HCT116 (cell line): ENCODE measurements at regions not wholly inside any gene's neighbourhood (a gene's known extent, or its start where the extent isn't known, plus 50 kb on each side); places are given as distances from the start of the nearest gene placed in this dataset.

Experiments used
- ATAC-seq: fragments of 200-7000 bp; cut with Tn5 transposase; 2 replicates; pipeline ENCODE4 v1.9.1; 2020; ENCODE audit warnings: mild to moderate bottlenecking, moderate library complexity
- BruUV-seq: library from RNA; stranded (reverse); fragments of 400-500 nt; replicated peaks from 2 replicates; lab custom pipeline; 2021; lab: Mats Ljungman, UMichigan
- CTCF ChIA-PET: fragments of 300-600 bp; sonication (Branson Sonifier 250); formaldehyde crosslinking; loops from one replicate; lab custom pipeline; 2021; ENCODE audit warnings: antibody characterized with exemption; lab: Charles Lee
- POLR2A ChIA-PET: fragments of 300-600, 350-600 bp; sonication (Branson Sonifier 250); formaldehyde crosslinking; loops from one replicate; lab custom pipeline; 2021; ENCODE audit warnings: antibody characterized with exemption; lab: Charles Lee
- RAD21 ChIA-PET, 2 experiments: fragments of 300-600 bp; sonication (Branson Sonifier 250); formaldehyde crosslinking; loops; one replicate each; lab custom pipeline; 2023; ENCODE audit warnings: low total read pairs in 2 of 2; ENCODE audit not compliant: uncharacterized antibody in 2 of 2, unreplicated experiment in 2 of 2, low non-redundant PET in 1 of 2; lab: Charles Lee
- DNase-seq: peaks from one replicate; pipeline ENCODE4 v3.0.0-alpha.2; 2010; ENCODE audit warnings: low read depth, low spot score
- H2AFZ ChIP-seq: fragments of 200-600 bp; shearing (Covaris generic), sonication (generic); 2 replicates; pipeline ENCODE4 v1.6.1; 2017; ENCODE audit warnings: low read depth, mixed run types, mixed read lengths, antibody characterized with exemption, low read length; ENCODE audit not compliant: poor library complexity, severe bottlenecking
- H3K27ac ChIP-seq: 2 replicates; pipeline ENCODE4 v1.5.1; 2012; ENCODE audit warnings: low read depth, low read length
- H3K27me3 ChIP-seq: fragments of 200-600 bp; sonication (generic); 2 replicates; pipeline ENCODE4 v1.6.1; 2016; ENCODE audit warnings: mixed run types, low read length, mixed read lengths; ENCODE audit not compliant: insufficient read depth
- H3K36me3 ChIP-seq, 2 experiments: fragments of 200-500 bp in 1 of 2; fragments of 200-600 bp in 1 of 2; sonication (Bioruptor generic) in 1 of 2; sonication (generic) in 1 of 2; 2 replicates each; pipeline versions ENCODE4 v1.5.1 to v1.6.1; 2014 to 2016; ENCODE audit warnings: low read length in 2 of 2, inconsistent platforms in 1 of 2, mixed read lengths in 1 of 2, mixed run types in 1 of 2; ENCODE audit not compliant: insufficient read depth in 2 of 2, control insufficient read depth in 1 of 2
- H3K4me1 ChIP-seq, 2 experiments: fragments of 200-600 bp in 1 of 2; sonication (generic) in 1 of 2; 2 replicates each; pipeline versions ENCODE4 v1.5.1 to v1.6.1; 2012 to 2017; ENCODE audit warnings: low read length in 2 of 2, inconsistent platforms in 1 of 2, mild to moderate bottlenecking in 1 of 2, mixed read lengths in 1 of 2, mixed run types in 1 of 2, moderate library complexity in 1 of 2; ENCODE audit not compliant: insufficient read depth in 2 of 2, control insufficient read depth in 1 of 2
- H3K4me2 ChIP-seq: fragments of 200-600 bp; sonication (generic); 2 replicates; pipeline ENCODE4 v1.6.1; 2017; ENCODE audit warnings: mixed run types, low read length, mixed read lengths
- H3K4me3 ChIP-seq, 2 experiments: fragments of 200-600 bp in 1 of 2; sonication (generic) in 1 of 2; replicated peaks in 1 of 2; 2 replicates each; pipeline ENCODE4 v1.5.1; 2011 to 2016; ENCODE audit warnings: low read length in 2 of 2, control low read depth in 1 of 2, low read depth in 1 of 2, mild to moderate bottlenecking in 1 of 2, mixed read lengths in 1 of 2, mixed run types in 1 of 2
- H3K79me2 ChIP-seq: fragments of 200-600 bp; sonication (generic); 2 replicates; pipeline ENCODE4 v1.6.1; 2017; ENCODE audit warnings: mild to moderate bottlenecking, mixed run types, low read length, moderate library complexity, mixed read lengths; ENCODE audit not compliant: insufficient read depth
- H3K9ac ChIP-seq: fragments of 200-600 bp; sonication (generic); 2 replicates; pipeline ENCODE4 v1.6.1; 2016; ENCODE audit warnings: low read length, mixed read lengths
- H3K9me2 ChIP-seq: fragments of 200-600 bp; sonication (generic), shearing (Covaris generic); 2 replicates; pipeline ENCODE4 v1.6.1; 2017; ENCODE audit warnings: mixed run types, mild to moderate bottlenecking, moderate library complexity; ENCODE audit not compliant: insufficient read depth
- H3K9me3 ChIP-seq, 2 experiments: fragments of 200-500 bp in 1 of 2; fragments of 200-600 bp in 1 of 2; sonication (Bioruptor generic) in 1 of 2; sonication (generic) in 1 of 2; 2 replicates each; pipeline ENCODE4 v1.6.1; 2014 to 2017; ENCODE audit warnings: low read length in 2 of 2, mixed read lengths in 2 of 2, inconsistent platforms in 1 of 2, low read depth in 1 of 2, mild to moderate bottlenecking in 1 of 2, mixed run types in 1 of 2, moderate library complexity in 1 of 2; ENCODE audit not compliant: control insufficient read depth in 1 of 2, insufficient read depth in 1 of 2
- H4K20me1 ChIP-seq: fragments of 200-600 bp; sonication (generic), shearing (Covaris generic); 2 replicates; pipeline ENCODE4 v1.6.1; 2017; ENCODE audit warnings: mixed run types, mild to moderate bottlenecking, moderate library complexity; ENCODE audit not compliant: insufficient read depth
- EZH2 ChIP-seq: fragments of 200-600 bp; sonication (generic); IDR thresholded peaks from 2 replicates; pipeline ENCODE4 v1.6.1; 2017; ENCODE audit warnings: antibody characterized with exemption, mixed run types
- EZH2phosphoT487 ChIP-seq: fragments of 200-600 bp; IDR thresholded peaks from 2 replicates; pipeline ENCODE4 v1.6.1; 2018; ENCODE audit warnings: antibody characterized with exemption, borderline replicate concordance
- FOSL1 ChIP-seq: IDR thresholded peaks from 2 replicates; pipeline ENCODE4 v1.6.1; 2012; ENCODE audit warnings: low read depth
- JUND ChIP-seq: IDR thresholded peaks from 2 replicates; pipeline ENCODE4 v1.6.1; 2012
- POLR2A ChIP-seq: IDR thresholded peaks from 2 replicates; pipeline ENCODE4 v1.7.0; 2011; ENCODE audit warnings: borderline replicate concordance; ENCODE audit not compliant: insufficient read depth, insufficient read length; ENCODE audit errors: extremely low read depth
- RAD21 ChIP-seq: IDR thresholded peaks from 2 replicates; pipeline ENCODE4 v1.6.1; 2012; ENCODE audit warnings: low read depth, mild to moderate bottlenecking
- SIN3A ChIP-seq: IDR thresholded peaks from 2 replicates; pipeline ENCODE4 v1.6.1; 2012; ENCODE audit warnings: low read depth
- SP1 ChIP-seq: IDR thresholded peaks from 2 replicates; pipeline ENCODE4 v1.6.1; 2012; ENCODE audit warnings: low read depth
- ZBTB33 ChIP-seq: IDR thresholded peaks from 2 replicates; pipeline ENCODE4 v1.6.1; 2011; ENCODE audit warnings: mild to moderate bottlenecking, low read length, moderate library complexity; ENCODE audit not compliant: insufficient replicate concordance; ENCODE audit errors: extremely low read depth
- ZFX ChIP-seq: fragments of 450-650 bp; IDR thresholded peaks from 2 replicates; pipeline ENCODE4 v1.6.1; 2017
- ZNF274 ChIP-seq: fragments of 200-500 bp; sonication (Bioruptor generic); IDR thresholded peaks from 2 replicates; pipeline ENCODE4 v1.6.1; 2014; ENCODE audit warnings: mild to moderate bottlenecking, low read depth, low read length, inconsistent platforms
- intact Hi-C: fragments of 100-400 bp; cut with micrococcal nuclease; formaldehyde crosslinking; loops from 2 replicates; pipeline ENCODE4 v1.10.0; 2022
- TF ChIP-seq, protein P1 (sequence below): IDR thresholded peaks from 2 replicates; pipeline ENCODE4 v1.6.1; 2012; ENCODE audit warnings: low read depth

- no TSS peak for BruUV-seq
- H3K79me2 ChIP-seq, result no peaks in the 10 kb centered on the region
- H2AFZ ChIP-seq, result no peak overlapping the region
- no peak overlapping the region for H3K9ac ChIP-seq
- no peak overlapping the region for H3K27ac ChIP-seq
- no peaks in the 10 kb centered on the region for H3K36me3 ChIP-seq
- H3K27me3 ChIP-seq, result no peaks in the 10 kb centered on the region
- intact Hi-C loops, result no loop called here
- CTCF ChIA-PET, result no interaction called here
- no peaks in the 10 kb centered on the region for H3K9me3 ChIP-seq
- DNase-seq, result no peak
- POLR2A ChIA-PET, result no interaction called here
- H3K4me1 ChIP-seq, result no peaks in the 10 kb centered on the region
- no peak for TF ChIP-seq ZFX
- TF ChIP-seq RAD21, result no peak
- no peak for TF ChIP-seq ZBTB33
- no peak for TF ChIP-seq EZH2
- no peak for TF ChIP-seq POLR2A
- TF ChIP-seq SIN3A, result no peak
- TF ChIP-seq, all 23 proteins: peak for 0
- ATAC-seq, result no peak
- H4K20me1 ChIP-seq, result no peaks in the 10 kb centered on the region
- H3K9me2 ChIP-seq, result no peaks in the 10 kb centered on the region
- H3K4me3 ChIP-seq, result no peak overlapping the region
- no peak overlapping the region for H3K4me2 ChIP-seq
- RAD21 ChIA-PET, result no interaction called here
These were observed 278.4 kb upstream of the DCN start for GRCh38 chr12:91461061-91461460.

DNA sequence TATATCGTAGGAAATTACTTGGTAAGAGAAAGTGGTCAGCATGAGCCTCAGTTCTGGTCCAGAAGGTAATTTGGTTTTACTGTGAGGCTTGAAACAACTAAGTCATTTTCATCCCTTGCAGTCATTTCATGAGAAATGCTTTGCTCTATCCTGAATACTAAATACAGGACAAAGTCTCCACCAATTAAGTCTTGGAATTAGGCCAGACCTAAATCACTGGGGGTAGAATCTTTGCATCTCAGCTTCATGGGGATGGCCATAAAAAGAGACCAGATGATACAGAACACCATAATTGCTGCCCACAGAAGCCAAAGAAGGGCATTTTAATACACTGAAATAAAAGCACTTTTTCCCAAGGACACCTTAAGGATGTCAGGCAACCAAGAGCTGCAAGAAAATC, 277.9 kb upstream of the DCN start:
- Histone ChIP-seq H3K4me3 (no peak overlapping the region), H3K4me1 (no peaks in the 10 kb centered on the region), H4K20me1 (no peaks in the 10 kb centered on the region), H3K9me3 (no peaks in the 10 kb centered on the region), H3K4me2 (no peak overlapping the region), H3K27me3 (no peaks in the 10 kb centered on the region), H3K9ac (no peak overlapping the region), H2AFZ (no peak overlapping the region), H3K36me3 (no peaks in the 10 kb centered on the region), H3K79me2 (no peaks in the 10 kb centered on the region), H3K9me2 (no peaks in the 10 kb centered on the region), H3K27ac (no peak overlapping the region)
- no TSS peak for BruUV-seq
- intact Hi-C loops, result no loop called here
- CTCF ChIA-PET, result no interaction called here
- POLR2A ChIA-PET, result no interaction called here
- DNase-seq (no peak), ATAC-seq (no peak)
- RAD21 ChIA-PET, result no interaction called here
- TF ChIP-seq SIN3A (no peak), JUND (no peak), SP1 (no peak), EZH2 (no peak), ZNF274 (no peak), EZH2phosphoT487 (no peak), FOSL1 (no peak), ZBTB33 (no peak)
- TF ChIP-seq, protein P1, sequence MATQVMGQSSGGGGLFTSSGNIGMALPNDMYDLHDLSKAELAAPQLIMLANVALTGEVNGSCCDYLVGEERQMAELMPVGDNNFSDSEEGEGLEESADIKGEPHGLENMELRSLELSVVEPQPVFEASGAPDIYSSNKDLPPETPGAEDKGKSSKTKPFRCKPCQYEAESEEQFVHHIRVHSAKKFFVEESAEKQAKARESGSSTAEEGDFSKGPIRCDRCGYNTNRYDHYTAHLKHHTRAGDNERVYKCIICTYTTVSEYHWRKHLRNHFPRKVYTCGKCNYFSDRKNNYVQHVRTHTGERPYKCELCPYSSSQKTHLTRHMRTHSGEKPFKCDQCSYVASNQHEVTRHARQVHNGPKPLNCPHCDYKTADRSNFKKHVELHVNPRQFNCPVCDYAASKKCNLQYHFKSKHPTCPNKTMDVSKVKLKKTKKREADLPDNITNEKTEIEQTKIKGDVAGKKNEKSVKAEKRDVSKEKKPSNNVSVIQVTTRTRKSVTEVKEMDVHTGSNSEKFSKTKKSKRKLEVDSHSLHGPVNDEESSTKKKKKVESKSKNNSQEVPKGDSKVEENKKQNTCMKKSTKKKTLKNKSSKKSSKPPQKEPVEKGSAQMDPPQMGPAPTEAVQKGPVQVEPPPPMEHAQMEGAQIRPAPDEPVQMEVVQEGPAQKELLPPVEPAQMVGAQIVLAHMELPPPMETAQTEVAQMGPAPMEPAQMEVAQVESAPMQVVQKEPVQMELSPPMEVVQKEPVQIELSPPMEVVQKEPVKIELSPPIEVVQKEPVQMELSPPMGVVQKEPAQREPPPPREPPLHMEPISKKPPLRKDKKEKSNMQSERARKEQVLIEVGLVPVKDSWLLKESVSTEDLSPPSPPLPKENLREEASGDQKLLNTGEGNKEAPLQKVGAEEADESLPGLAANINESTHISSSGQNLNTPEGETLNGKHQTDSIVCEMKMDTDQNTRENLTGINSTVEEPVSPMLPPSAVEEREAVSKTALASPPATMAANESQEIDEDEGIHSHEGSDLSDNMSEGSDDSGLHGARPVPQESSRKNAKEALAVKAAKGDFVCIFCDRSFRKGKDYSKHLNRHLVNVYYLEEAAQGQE, result no peak
